Lower lobe of right lung (tissue), 2 donors: ENCODE measurements at regions not wholly inside any gene's neighbourhood (a gene's known extent, or its start where the extent isn't known, plus 50 kb on each side); places are given as distances from the start of the nearest gene placed in this dataset.
"Not testable (repeated sequence)": the region's sequence is repeated elsewhere in the genome, so short reads cannot be mapped to it uniquely, and the experiment has no call there.

Experiments
- ATAC-seq, 2 donors: fragments of 200-7000 bp; cut with Tn5 transposase; one replicate each; pipeline ENCODE4 v1.9.1; 2020 to 2022; ENCODE audit warnings: mild to moderate bottlenecking in 2 of 2, moderate library complexity in 2 of 2
- DNase-seq: peaks from one replicate; pipeline ENCODE4 v3.0.0-alpha.2; 2020
- H3K27ac ChIP-seq: fragments of 200-600 bp; one replicate; pipeline ENCODE4 v1.8.0; 2022
- H3K27me3 ChIP-seq: fragments of 200-600 bp; one replicate; pipeline ENCODE4 v1.8.0; 2022; ENCODE audit warnings: low read depth
- H3K36me3 ChIP-seq: fragments of 200-600 bp; one replicate; pipeline ENCODE4 v1.8.0; 2022; ENCODE audit warnings: mild to moderate bottlenecking
- H3K4me1 ChIP-seq: fragments of 200-600 bp; one replicate; pipeline ENCODE4 v1.8.0; 2022
- H3K4me3 ChIP-seq: fragments of 200-600 bp; one replicate; pipeline ENCODE4 v1.8.0; 2022; ENCODE audit warnings: mild to moderate bottlenecking
- H3K9me3 ChIP-seq: fragments of 200-600 bp; one replicate; pipeline ENCODE4 v1.8.0; 2022
- CTCF ChIP-seq: fragments of 200-600 bp; IDR thresholded peaks from one replicate; pipeline ENCODE4 v1.8.0; 2022; ENCODE audit warnings: antibody characterized with exemption, mild to moderate bottlenecking
- intact Hi-C: fragments of 100-400 bp; cut with DNase I; formaldehyde crosslinking; loops from one replicate; pipeline ENCODE4 v1.11.0; 2022
- donor health status: DM: no; HTN: yes; CAD: no; lungs with severe emphysema.

GRCh38 chr9:136599074-136599531 is 53.3 kb upstream of the NOTCH1 start:
- no peaks in the 10 kb centered on the region for H3K27me3 ChIP-seq
- no peaks in the 10 kb centered on the region for H3K9me3 ChIP-seq
- intact Hi-C loops = no loop called here
- no peak for ATAC-seq
- H3K4me1 ChIP-seq = peaks cover 10% of the 10 kb centered on the region
- DNase-seq = no peak
- H3K27ac ChIP-seq = no peak overlapping the region
- no peak for TF ChIP-seq CTCF
- H3K4me3 ChIP-seq = no peak overlapping the region
- no peaks in the 10 kb centered on the region for H3K36me3 ChIP-seq

GRCh38 chr9:136598390-136599073 is 52.7 kb upstream of the NOTCH1 start:
- ATAC-seq, H3K27ac ChIP-seq, intact Hi-C loops, H3K36me3 ChIP-seq, H3K4me3 ChIP-seq, H3K27me3 ChIP-seq, DNase-seq, H3K9me3 ChIP-seq, H3K4me1 ChIP-seq: not testable (repeated sequence)

- no peak overlapping the region for H3K27ac ChIP-seq
- H3K27me3 ChIP-seq = no peaks in the 10 kb centered on the region
- no peaks in the 10 kb centered on the region for H3K36me3 ChIP-seq
- intact Hi-C loops = no loop called here
- DNase-seq = no peak
- no peaks in the 10 kb centered on the region for H3K9me3 ChIP-seq
- no peaks in the 10 kb centered on the region for H3K4me1 ChIP-seq
- ATAC-seq = no peak
- H3K4me3 ChIP-seq = no peak overlapping the region
- no peak for TF ChIP-seq CTCF
Measured at GRCh38 chr9:136597965-136598364, 52.1 kb upstream of the NOTCH1 start.

- ATAC-seq (peak in 1 of 2 donors; percentile 20), DNase-seq (no peak)
- H3K36me3 ChIP-seq = no peaks in the 10 kb centered on the region
- H3K9me3 ChIP-seq = no peaks in the 10 kb centered on the region
- no peak overlapping the region for H3K4me3 ChIP-seq
- no peaks in the 10 kb centered on the region for H3K4me1 ChIP-seq
- H3K27me3 ChIP-seq = no peaks in the 10 kb centered on the region
- intact Hi-C loops = no loop called here
- no peak for TF ChIP-seq CTCF
- H3K27ac ChIP-seq = no peak overlapping the region
Measured at GRCh38 chr9:136597141-136597885, 51.5 kb upstream of the NOTCH1 start.

- H3K36me3 ChIP-seq = no peaks in the 10 kb centered on the region
- ATAC-seq = no peak
- DNase-seq = no peak
- no peak for TF ChIP-seq CTCF
- intact Hi-C loops = no loop called here
- H3K27ac ChIP-seq = no peak overlapping the region
- no peak overlapping the region for H3K4me3 ChIP-seq
- H3K4me1 ChIP-seq = no peaks in the 10 kb centered on the region
- H3K27me3 ChIP-seq = no peaks in the 10 kb centered on the region
- no peaks in the 10 kb centered on the region for H3K9me3 ChIP-seq
Measured at GRCh38 chr9:136596630-136597031, 50.8 kb upstream of the NOTCH1 start.

- no peak overlapping the region for H3K27ac ChIP-seq
- no peaks in the 10 kb centered on the region for H3K36me3 ChIP-seq
- TF ChIP-seq CTCF = no peak
- intact Hi-C loops = no loop called here
- no peak overlapping the region for H3K4me3 ChIP-seq
- H3K4me1 ChIP-seq = peaks cover 3% of the 10 kb centered on the region
- DNase-seq (no peak), ATAC-seq (no peak)
- no peaks in the 10 kb centered on the region for H3K9me3 ChIP-seq
- H3K27me3 ChIP-seq = no peaks in the 10 kb centered on the region
Measured at GRCh38 chr9:136596217-136596616, 50.4 kb upstream of the NOTCH1 start.
